ENCODE measurements at regions not wholly inside any gene's neighbourhood (a gene's known extent, or its start where the extent isn't known, plus 50 kb on each side); places are given as distances from the start of the nearest gene placed in this dataset.

DNA sequence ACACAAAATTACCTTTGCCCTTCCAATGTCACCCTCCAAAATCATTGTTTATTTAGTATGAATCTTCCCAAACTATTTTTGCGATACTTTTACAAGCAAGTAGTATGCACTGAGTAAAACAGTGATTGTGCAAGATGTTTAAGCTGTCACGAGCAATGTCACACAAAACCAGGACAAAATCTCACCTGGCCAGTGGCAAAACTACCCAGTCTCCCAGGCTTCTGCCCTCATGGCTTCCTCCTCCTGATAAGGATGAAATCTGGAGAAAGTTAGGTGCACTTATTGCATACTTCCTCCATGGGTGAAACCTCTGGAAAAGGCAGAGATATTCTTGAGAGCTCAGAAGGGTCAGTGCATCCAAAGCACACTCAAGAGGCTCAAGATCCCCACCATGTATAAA, 500.8 kb downstream of the IRS2 start:
- H3K4me2 ChIP-seq (ENCODE audit: control insufficient read depth, extremely low read depth, insufficient read depth, low read depth, low read length) = no peak overlapping the region
- no peak overlapping the region for H3K4me3 ChIP-seq (ENCODE audit: control insufficient read depth in 2 of 3, extremely low read depth in 1 of 3, insufficient read depth in 2 of 3, low read depth in 1 of 3, low read length in 3 of 3)
- no peaks in the 10 kb centered on the region for H4K20me1 ChIP-seq (ENCODE audit: control insufficient read depth, extremely low read depth, insufficient read depth, low read length)
- no peaks in the 10 kb centered on the region for H3K36me3 ChIP-seq (ENCODE audit: control insufficient read depth in 2 of 2, extremely low read depth in 1 of 2, insufficient read depth in 2 of 2, low read length in 2 of 2)
- H3K4me1 ChIP-seq (ENCODE audit: control insufficient read depth, extremely low read depth, insufficient read depth, low read length) = no peaks in the 10 kb centered on the region
- H2AFZ ChIP-seq (ENCODE audit: control insufficient read depth, low read length) = no peak overlapping the region
- H3K9ac ChIP-seq (ENCODE audit: control insufficient read depth, extremely low read depth, insufficient read depth, low read length) = no peak overlapping the region
- no peaks in the 10 kb centered on the region for H3K27me3 ChIP-seq (ENCODE audit: control insufficient read depth, extremely low read depth, insufficient read depth, low read length)
- no peaks in the 10 kb centered on the region for H3K9me3 ChIP-seq (ENCODE audit: control insufficient read depth, low read depth, low read length)
- H3K9me1 ChIP-seq (ENCODE audit: control insufficient read depth, extremely low read depth, insufficient read depth, low read length) = no peaks in the 10 kb centered on the region
- FAIRE-seq = no peak
- TF ChIP-seq EZH2 (IDR thresholded peaks at IDR 0.05; ENCODE audit: low read length) (no peak), CTCF (optimal IDR thresholded peaks at IDR 0.05 in 1 of 3, IDR thresholded peaks at IDR 0.05 in 1 of 3, conservative IDR thresholded peaks at IDR 0.05 in 1 of 3; ENCODE audit: extremely low read depth in 1 of 3, insufficient read depth in 2 of 3, low read length in 3 of 3) (no peak)
- dilution Hi-C loops (cut with MboI; ENCODE audit: extremely low pct_ligation_motif_present, low sequenced_read_pairs) = no loop called here
- no peak overlapping the region for H3K27ac ChIP-seq (ENCODE audit: control insufficient read depth, insufficient read depth, low read length)
- H3K79me2 ChIP-seq (ENCODE audit: control insufficient read depth, insufficient read depth, low read length) = no peaks in the 10 kb centered on the region
- DNase-seq (ENCODE audit: low read depth, low spot score) = no peak

GRCh38 chr13:109281903-109282635, 504.3 kb downstream of the IRS2 start:
- Histone ChIP-seq H3K4me3 (ENCODE audit: control insufficient read depth in 2 of 3, extremely low read depth in 1 of 3, insufficient read depth in 2 of 3, low read depth in 1 of 3, low read length in 3 of 3) (no peak overlapping the region), H3K9me3 (ENCODE audit: control insufficient read depth, low read depth, low read length) (no peaks in the 10 kb centered on the region), H3K9me1 (ENCODE audit: control insufficient read depth, extremely low read depth, insufficient read depth, low read length) (no peaks in the 10 kb centered on the region), H3K9ac (ENCODE audit: control insufficient read depth, extremely low read depth, insufficient read depth, low read length) (no peak overlapping the region), H3K27me3 (ENCODE audit: control insufficient read depth, extremely low read depth, insufficient read depth, low read length) (no peaks in the 10 kb centered on the region), H3K79me2 (ENCODE audit: control insufficient read depth, insufficient read depth, low read length) (no peaks in the 10 kb centered on the region), H2AFZ (ENCODE audit: control insufficient read depth, low read length) (no peak overlapping the region), H3K27ac (ENCODE audit: control insufficient read depth, insufficient read depth, low read length) (no peak overlapping the region), H3K4me2 (ENCODE audit: control insufficient read depth, extremely low read depth, insufficient read depth, low read depth, low read length) (no peak overlapping the region), H3K36me3 (ENCODE audit: control insufficient read depth in 2 of 2, extremely low read depth in 1 of 2, insufficient read depth in 2 of 2, low read length in 2 of 2) (no peaks in the 10 kb centered on the region), H3K4me1 (ENCODE audit: control insufficient read depth, extremely low read depth, insufficient read depth, low read length) (no peaks in the 10 kb centered on the region), H4K20me1 (ENCODE audit: control insufficient read depth, extremely low read depth, insufficient read depth, low read length) (no peaks in the 10 kb centered on the region)
- dilution Hi-C loops (cut with MboI; ENCODE audit: extremely low pct_ligation_motif_present, low sequenced_read_pairs) = no loop called here
- DNase-seq (ENCODE audit: low read depth, low spot score) (no peak), FAIRE-seq (no peak)
- TF ChIP-seq EZH2 (IDR thresholded peaks at IDR 0.05; ENCODE audit: low read length) = no peak
- no peak for TF ChIP-seq CTCF (optimal IDR thresholded peaks at IDR 0.05 in 1 of 3, IDR thresholded peaks at IDR 0.05 in 1 of 3, conservative IDR thresholded peaks at IDR 0.05 in 1 of 3; ENCODE audit: extremely low read depth in 1 of 3, insufficient read depth in 2 of 3, low read length in 3 of 3)
